Ovary (tissue), 3 donors: ENCODE measurements at regions not wholly inside any gene's neighbourhood (a gene's known extent, or its start where the extent isn't known, plus 50 kb on each side); places are given as distances from the start of the nearest gene placed in this dataset.

Experiments used
- EP300 ChIP-seq: sonication (generic); formaldehyde crosslinking; IDR thresholded peaks from one replicate; pipeline ENCODE4 v1.6.1; 2017; ENCODE audit warnings: antibody characterized with exemption
- POLR2A ChIP-seq: fragments of 450-650 bp; IDR thresholded peaks from one replicate; pipeline ENCODE4 v1.6.1; 2017; ENCODE audit warnings: antibody characterized with exemption, mild to moderate bottlenecking, moderate library complexity
- TF ChIP-seq, protein P1 (sequence below), 3 donors: fragments of 450-650 bp in 2 of 3; fragments of 200-600 bp in 1 of 3; IDR thresholded peaks; one replicate each; pipeline versions ENCODE4 v1.5.1 to v1.8.0; 2016 to 2022; ENCODE audit warnings: antibody characterized with exemption in 3 of 3, mild to moderate bottlenecking in 1 of 3
- donor health status: DM: no; HTN: no; CAD: no.

DNA sequence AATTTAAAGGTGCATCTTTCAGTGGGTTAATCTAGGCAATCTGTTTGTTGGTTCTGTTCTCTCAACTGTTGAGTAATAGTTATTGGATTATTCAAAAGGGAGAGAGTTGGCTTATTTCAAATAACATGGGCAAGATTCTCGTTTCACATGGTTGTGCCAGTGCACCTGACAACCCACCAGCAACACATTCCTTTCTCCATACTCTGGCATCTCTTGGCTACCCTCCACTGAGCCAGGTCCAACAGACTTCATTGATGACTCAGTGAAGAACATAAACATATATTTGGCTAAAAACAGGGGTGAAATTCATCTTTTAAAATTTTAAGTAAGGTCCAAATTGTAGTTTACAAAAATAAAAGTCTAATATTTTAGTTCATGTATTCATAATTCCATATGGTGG lies 967.2 kb downstream of the RPA4 start:
- TF ChIP-seq, protein P1, sequence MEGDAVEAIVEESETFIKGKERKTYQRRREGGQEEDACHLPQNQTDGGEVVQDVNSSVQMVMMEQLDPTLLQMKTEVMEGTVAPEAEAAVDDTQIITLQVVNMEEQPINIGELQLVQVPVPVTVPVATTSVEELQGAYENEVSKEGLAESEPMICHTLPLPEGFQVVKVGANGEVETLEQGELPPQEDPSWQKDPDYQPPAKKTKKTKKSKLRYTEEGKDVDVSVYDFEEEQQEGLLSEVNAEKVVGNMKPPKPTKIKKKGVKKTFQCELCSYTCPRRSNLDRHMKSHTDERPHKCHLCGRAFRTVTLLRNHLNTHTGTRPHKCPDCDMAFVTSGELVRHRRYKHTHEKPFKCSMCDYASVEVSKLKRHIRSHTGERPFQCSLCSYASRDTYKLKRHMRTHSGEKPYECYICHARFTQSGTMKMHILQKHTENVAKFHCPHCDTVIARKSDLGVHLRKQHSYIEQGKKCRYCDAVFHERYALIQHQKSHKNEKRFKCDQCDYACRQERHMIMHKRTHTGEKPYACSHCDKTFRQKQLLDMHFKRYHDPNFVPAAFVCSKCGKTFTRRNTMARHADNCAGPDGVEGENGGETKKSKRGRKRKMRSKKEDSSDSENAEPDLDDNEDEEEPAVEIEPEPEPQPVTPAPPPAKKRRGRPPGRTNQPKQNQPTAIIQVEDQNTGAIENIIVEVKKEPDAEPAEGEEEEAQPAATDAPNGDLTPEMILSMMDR (IDR thresholded peaks at IDR 0.05): no peak
- TF ChIP-seq POLR2A (no peak), EP300 (no peak)
